K562 (cell line): ENCODE measurements at regions not wholly inside any gene's neighbourhood (a gene's known extent, or its start where the extent isn't known, plus 50 kb on each side); places are given as distances from the start of the nearest gene placed in this dataset.

Experiments used
- ETS2 ChIP-seq: IDR thresholded peaks from 2 replicates; pipeline ENCODE4 v1.6.1; 2016; ENCODE audit warnings: borderline replicate concordance, missing genetic modification characterization, mild to moderate bottlenecking, moderate library complexity, missing compliant biosample characterization; ENCODE audit not compliant: poor library complexity, severe bottlenecking
- TF ChIP-seq, protein P1 (sequence below): fragments of 450-650 bp; IDR thresholded peaks from 2 replicates; pipeline ENCODE4 v1.6.1; 2017; ENCODE audit warnings: antibody characterized with exemption, mild to moderate bottlenecking
- TF ChIP-seq, protein P2 (sequence below): fragments of 450-650 bp; IDR thresholded peaks from 2 replicates; pipeline ENCODE4 v1.6.1; 2018; ENCODE audit not compliant: partially characterized antibody

DNA sequence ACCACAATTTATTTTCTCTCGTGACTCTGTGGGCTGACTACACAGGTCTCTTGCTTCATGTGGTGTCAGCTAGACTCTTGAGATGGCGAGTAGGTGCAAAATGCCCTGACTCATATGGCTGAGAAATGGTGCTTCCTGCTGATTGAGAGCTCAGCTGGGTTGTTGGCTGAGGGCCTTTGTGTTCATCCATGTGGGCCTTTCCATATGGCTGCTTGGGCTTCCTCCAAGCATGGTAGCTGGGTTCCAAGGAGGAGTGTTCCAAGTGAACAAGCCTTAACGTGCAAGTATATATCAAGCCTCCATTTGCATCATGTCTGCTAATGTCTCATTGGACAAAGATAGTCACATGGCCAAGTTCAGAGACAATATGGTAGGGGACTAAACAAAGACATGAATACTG, 164.0 kb downstream of the PDCD6IP start (continued):
- TF ChIP-seq, protein P1, sequence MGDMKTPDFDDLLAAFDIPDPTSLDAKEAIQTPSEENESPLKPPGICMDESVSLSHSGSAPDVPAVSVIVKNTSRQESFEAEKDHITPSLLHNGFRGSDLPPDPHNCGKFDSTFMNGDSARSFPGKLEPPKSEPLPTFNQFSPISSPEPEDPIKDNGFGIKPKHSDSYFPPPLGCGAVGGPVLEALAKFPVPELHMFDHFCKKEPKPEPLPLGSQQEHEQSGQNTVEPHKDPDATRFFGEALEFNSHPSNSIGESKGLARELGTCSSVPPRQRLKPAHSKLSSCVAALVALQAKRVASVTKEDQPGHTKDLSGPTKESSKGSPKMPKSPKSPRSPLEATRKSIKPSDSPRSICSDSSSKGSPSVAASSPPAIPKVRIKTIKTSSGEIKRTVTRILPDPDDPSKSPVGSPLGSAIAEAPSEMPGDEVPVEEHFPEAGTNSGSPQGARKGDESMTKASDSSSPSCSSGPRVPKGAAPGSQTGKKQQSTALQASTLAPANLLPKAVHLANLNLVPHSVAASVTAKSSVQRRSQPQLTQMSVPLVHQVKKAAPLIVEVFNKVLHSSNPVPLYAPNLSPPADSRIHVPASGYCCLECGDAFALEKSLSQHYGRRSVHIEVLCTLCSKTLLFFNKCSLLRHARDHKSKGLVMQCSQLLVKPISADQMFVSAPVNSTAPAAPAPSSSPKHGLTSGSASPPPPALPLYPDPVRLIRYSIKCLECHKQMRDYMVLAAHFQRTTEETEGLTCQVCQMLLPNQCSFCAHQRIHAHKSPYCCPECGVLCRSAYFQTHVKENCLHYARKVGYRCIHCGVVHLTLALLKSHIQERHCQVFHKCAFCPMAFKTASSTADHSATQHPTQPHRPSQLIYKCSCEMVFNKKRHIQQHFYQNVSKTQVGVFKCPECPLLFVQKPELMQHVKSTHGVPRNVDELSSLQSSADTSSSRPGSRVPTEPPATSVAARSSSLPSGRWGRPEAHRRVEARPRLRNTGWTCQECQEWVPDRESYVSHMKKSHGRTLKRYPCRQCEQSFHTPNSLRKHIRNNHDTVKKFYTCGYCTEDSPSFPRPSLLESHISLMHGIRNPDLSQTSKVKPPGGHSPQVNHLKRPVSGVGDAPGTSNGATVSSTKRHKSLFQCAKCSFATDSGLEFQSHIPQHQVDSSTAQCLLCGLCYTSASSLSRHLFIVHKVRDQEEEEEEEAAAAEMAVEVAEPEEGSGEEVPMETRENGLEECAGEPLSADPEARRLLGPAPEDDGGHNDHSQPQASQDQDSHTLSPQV, result no peak
- no peak for TF ChIP-seq ETS2 (tag)
- TF ChIP-seq, protein P2, sequence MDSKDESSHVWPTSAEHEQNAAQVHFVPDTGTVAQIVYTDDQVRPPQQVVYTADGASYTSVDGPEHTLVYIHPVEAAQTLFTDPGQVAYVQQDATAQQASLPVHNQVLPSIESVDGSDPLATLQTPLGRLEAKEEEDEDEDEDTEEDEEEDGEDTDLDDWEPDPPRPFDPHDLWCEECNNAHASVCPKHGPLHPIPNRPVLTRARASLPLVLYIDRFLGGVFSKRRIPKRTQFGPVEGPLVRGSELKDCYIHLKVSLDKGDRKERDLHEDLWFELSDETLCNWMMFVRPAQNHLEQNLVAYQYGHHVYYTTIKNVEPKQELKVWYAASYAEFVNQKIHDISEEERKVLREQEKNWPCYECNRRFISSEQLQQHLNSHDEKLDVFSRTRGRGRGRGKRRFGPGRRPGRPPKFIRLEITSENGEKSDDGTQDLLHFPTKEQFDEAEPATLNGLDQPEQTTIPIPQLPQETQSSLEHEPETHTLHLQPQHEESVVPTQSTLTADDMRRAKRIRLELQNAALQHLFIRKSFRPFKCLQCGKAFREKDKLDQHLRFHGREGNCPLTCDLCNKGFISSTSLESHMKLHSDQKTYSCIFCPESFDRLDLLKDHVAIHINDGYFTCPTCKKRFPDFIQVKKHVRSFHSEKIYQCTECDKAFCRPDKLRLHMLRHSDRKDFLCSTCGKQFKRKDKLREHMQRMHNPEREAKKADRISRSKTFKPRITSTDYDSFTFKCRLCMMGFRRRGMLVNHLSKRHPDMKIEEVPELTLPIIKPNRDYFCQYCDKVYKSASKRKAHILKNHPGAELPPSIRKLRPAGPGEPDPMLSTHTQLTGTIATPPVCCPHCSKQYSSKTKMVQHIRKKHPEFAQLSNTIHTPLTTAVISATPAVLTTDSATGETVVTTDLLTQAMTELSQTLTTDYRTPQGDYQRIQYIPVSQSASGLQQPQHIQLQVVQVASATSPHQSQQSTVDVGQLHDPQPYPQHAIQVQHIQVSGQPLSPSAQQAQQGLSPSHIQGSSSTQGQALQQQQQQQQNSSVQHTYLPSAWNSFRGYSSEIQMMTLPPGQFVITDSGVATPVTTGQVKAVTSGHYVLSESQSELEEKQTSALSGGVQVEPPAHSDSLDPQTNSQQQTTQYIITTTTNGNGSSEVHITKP, result no peak
